ENCODE measurements at regions not wholly inside any gene's neighbourhood (a gene's known extent, or its start where the extent isn't known, plus 50 kb on each side); places are given as distances from the start of the nearest gene placed in this dataset.

- no peak for TF ChIP-seq GATA2 (IDR thresholded peaks at IDR 0.05; ENCODE audit: low read depth, low read length)
- TF ChIP-seq GATA3 (IDR thresholded peaks at IDR 0.05; ENCODE audit: low read depth, low read length) = no peak
Measured at GRCh38 chr22:48256041-48256739, 1493.7 kb downstream of the TBC1D22A start.
